Stomach (tissue), 8 donors: ENCODE measurements at regions not wholly inside any gene's neighbourhood (a gene's known extent, or its start where the extent isn't known, plus 50 kb on each side); places are given as distances from the start of the nearest gene placed in this dataset.

Experiments used
- DNase-seq, 2 donors: peaks; one replicate each; pipeline versions ENCODE4 v3.0.0 to v3.0.0-alpha.2; 2013 to 2019
- H3K27ac ChIP-seq, 5 donors: fragments of 200-600 bp in 4 of 5; sonication (generic) in 4 of 5; one replicate each; pipeline ENCODE4 v1.5.1; 2013 to 2019; ENCODE audit warnings: mild to moderate bottlenecking in 1 of 5, moderate library complexity in 1 of 5
- H3K27me3 ChIP-seq, 3 donors: fragments of 200-600 bp; sonication (generic); one replicate each; pipeline ENCODE4 v1.5.1; 2017 to 2019; ENCODE audit warnings: mixed run types in 1 of 3
- H3K36me3 ChIP-seq, 4 donors: fragments of 200-600 bp; sonication (generic); 1 replicate in 3 of 4; 2 replicates in 1 of 4; pipeline ENCODE4 v1.5.1; 2016 to 2019
- H3K4me1 ChIP-seq, 4 donors: fragments of 200-600 bp; sonication (generic); one replicate each; pipeline ENCODE4 v1.5.1; 2016 to 2019
- H3K4me3 ChIP-seq, 4 donors: fragments of 200-600 bp; sonication (generic) in 3 of 4; one replicate each; pipeline ENCODE4 v1.5.1; 2016 to 2019; ENCODE audit warnings: mild to moderate bottlenecking in 1 of 4
- H3K9me3 ChIP-seq, 4 donors: fragments of 200-600 bp; sonication (generic); one replicate each; pipeline ENCODE4 v1.5.1; 2016 to 2019
- EP300 ChIP-seq: sonication (generic); formaldehyde crosslinking; IDR thresholded peaks from one replicate; pipeline ENCODE4 v1.6.1; 2017; ENCODE audit warnings: antibody characterized with exemption
- POLR2A ChIP-seq, 4 donors: fragments of 450-650 bp; IDR thresholded peaks; one replicate each; pipeline ENCODE4 v1.6.1; 2016; ENCODE audit warnings: antibody characterized with exemption in 4 of 4, control low read depth in 2 of 4, mild to moderate bottlenecking in 1 of 4, moderate library complexity in 1 of 4
- POLR2AphosphoS5 ChIP-seq, 3 donors: sonication (generic); formaldehyde crosslinking; IDR thresholded peaks; one replicate each; pipeline ENCODE4 v1.6.1; 2016; ENCODE audit warnings: antibody characterized with exemption in 3 of 3
- WGBS, 5 donors: extraction: QIAGEN DNeasy Blood & Tissue Kit in 3 of 5; methylation state at CpG; one replicate each; pipeline versions ENCODE4 v1.1.5 to v1.1.7; 2013 to 2018; 5-methylcytosine and 5-hydroxymethylcytosine counted together
- intact Hi-C: fragments of 100-400 bp; cut with DNase I; formaldehyde crosslinking; loops from one replicate; pipeline ENCODE4 v1.15.1; 2023; ENCODE audit warnings: low total_unique reads
- TF ChIP-seq, protein P1 (sequence below), 7 experiments: fragments of 450-650 bp in 4 of 7; fragments of 200-600 bp in 3 of 7; sonication (generic) in 3 of 7; IDR thresholded peaks; one replicate each; pipeline ENCODE4 v1.5.1; 2016 to 2019; ENCODE audit warnings: antibody characterized with exemption in 7 of 7, control low read depth in 2 of 7, mild to moderate bottlenecking in 1 of 7
- donor health status: healthy with polysubstance abuse.
- donor health status: Bipolar disorder and iron deficiency.
- donor health status: healthy.

GRCh38 chr11:69959461-69959860, 118.7 kb upstream of the ANO1 start:
- H3K27me3 ChIP-seq: peaks cover 0 to 38% (median 0%) of the 10 kb centered on the region in 3 donors
- intact Hi-C loops: no loop called here
- peaks cover 0 to 16% (median 14%) of the 10 kb centered on the region in 4 donors for H3K9me3 ChIP-seq
- no peak for DNase-seq
- H3K4me3 ChIP-seq: no peak overlapping the region
- peaks cover 0 to 18% (median 9%) of the 10 kb centered on the region in 4 donors for H3K4me1 ChIP-seq
- TF ChIP-seq EP300: no peak
- TF ChIP-seq POLR2A (IDR thresholded peaks at IDR 0.05): no peak
- TF ChIP-seq, protein P1, sequence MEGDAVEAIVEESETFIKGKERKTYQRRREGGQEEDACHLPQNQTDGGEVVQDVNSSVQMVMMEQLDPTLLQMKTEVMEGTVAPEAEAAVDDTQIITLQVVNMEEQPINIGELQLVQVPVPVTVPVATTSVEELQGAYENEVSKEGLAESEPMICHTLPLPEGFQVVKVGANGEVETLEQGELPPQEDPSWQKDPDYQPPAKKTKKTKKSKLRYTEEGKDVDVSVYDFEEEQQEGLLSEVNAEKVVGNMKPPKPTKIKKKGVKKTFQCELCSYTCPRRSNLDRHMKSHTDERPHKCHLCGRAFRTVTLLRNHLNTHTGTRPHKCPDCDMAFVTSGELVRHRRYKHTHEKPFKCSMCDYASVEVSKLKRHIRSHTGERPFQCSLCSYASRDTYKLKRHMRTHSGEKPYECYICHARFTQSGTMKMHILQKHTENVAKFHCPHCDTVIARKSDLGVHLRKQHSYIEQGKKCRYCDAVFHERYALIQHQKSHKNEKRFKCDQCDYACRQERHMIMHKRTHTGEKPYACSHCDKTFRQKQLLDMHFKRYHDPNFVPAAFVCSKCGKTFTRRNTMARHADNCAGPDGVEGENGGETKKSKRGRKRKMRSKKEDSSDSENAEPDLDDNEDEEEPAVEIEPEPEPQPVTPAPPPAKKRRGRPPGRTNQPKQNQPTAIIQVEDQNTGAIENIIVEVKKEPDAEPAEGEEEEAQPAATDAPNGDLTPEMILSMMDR (IDR thresholded peaks at IDR 0.05): no peak
- no peak for TF ChIP-seq POLR2AphosphoS5 (IDR thresholded peaks at IDR 0.05)
- H3K27ac ChIP-seq: no peak overlapping the region
- 83 to 93% (median 90%) methylated on average over 3 to 8 of the region's 8 CpGs for WGBS, 5 donors
- no peaks in the 10 kb centered on the region for H3K36me3 ChIP-seq

DNA sequence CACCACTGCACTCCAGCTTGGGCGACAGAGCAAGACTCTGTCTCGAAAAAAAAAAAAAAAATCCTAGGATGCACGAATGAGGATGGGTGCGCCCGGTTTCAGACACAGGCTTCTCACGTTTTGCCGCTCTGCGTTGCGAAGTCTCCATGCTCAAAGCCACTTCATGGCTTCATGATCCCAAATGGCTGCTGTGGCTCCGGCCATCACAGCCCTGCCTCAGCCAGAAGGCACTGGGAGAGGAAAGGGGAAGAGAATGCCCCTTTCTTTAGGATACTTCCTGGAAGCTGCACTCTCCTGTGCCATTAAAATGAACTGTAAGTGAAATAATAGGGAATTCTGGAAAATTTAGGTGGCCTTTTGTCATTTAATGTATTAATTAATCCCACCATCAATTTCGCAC, 116.4 kb upstream of the ANO1 start:
- WGBS, 5 donors: 91 to 99% (median 96%) methylated on average over 11 of the region's 11 CpGs
- intact Hi-C loops: no loop called here
- H3K4me1 ChIP-seq: peaks cover 0 to 18% (median 11%) of the 10 kb centered on the region in 4 donors
- H3K4me3 ChIP-seq: no peak overlapping the region
- no peak overlapping the region for H3K27ac ChIP-seq
- no peak for DNase-seq
- TF ChIP-seq EP300 (no peak), POLR2AphosphoS5 (IDR thresholded peaks at IDR 0.05) (no peak), POLR2A (IDR thresholded peaks at IDR 0.05) (no peak)
- TF ChIP-seq, protein P1 (IDR thresholded peaks at IDR 0.05): no peak
- H3K36me3 ChIP-seq: no peaks in the 10 kb centered on the region
- peaks cover 0 to 16% (median 14%) of the 10 kb centered on the region in 4 donors for H3K9me3 ChIP-seq
- H3K27me3 ChIP-seq: peaks cover 0 to 45% (median 0%) of the 10 kb centered on the region in 3 donors

- H3K4me1 ChIP-seq: peaks cover 0 to 18% (median 11%) of the 10 kb centered on the region in 4 donors
- H3K27ac ChIP-seq: no peak overlapping the region
- peaks cover 0 to 16% (median 14%) of the 10 kb centered on the region in 4 donors for H3K9me3 ChIP-seq
- H3K36me3 ChIP-seq: no peaks in the 10 kb centered on the region
- peaks cover 0 to 45% (median 0%) of the 10 kb centered on the region in 3 donors for H3K27me3 ChIP-seq
- intact Hi-C loops: no loop called here
- peak; percentile 49 to 57 for DNase-seq
- WGBS, 5 donors: 55 to 77% (median 70%) methylated on average over 9 of the region's 9 CpGs
- TF ChIP-seq EP300: no peak
- no peak for TF ChIP-seq POLR2A (IDR thresholded peaks at IDR 0.05)
- TF ChIP-seq, protein P1 (IDR thresholded peaks at IDR 0.05): no peak
- no peak for TF ChIP-seq POLR2AphosphoS5 (IDR thresholded peaks at IDR 0.05)
- H3K4me3 ChIP-seq: no peak overlapping the region
Measured at GRCh38 chr11:69962152-69962551, 116.0 kb upstream of the ANO1 start.

DNA sequence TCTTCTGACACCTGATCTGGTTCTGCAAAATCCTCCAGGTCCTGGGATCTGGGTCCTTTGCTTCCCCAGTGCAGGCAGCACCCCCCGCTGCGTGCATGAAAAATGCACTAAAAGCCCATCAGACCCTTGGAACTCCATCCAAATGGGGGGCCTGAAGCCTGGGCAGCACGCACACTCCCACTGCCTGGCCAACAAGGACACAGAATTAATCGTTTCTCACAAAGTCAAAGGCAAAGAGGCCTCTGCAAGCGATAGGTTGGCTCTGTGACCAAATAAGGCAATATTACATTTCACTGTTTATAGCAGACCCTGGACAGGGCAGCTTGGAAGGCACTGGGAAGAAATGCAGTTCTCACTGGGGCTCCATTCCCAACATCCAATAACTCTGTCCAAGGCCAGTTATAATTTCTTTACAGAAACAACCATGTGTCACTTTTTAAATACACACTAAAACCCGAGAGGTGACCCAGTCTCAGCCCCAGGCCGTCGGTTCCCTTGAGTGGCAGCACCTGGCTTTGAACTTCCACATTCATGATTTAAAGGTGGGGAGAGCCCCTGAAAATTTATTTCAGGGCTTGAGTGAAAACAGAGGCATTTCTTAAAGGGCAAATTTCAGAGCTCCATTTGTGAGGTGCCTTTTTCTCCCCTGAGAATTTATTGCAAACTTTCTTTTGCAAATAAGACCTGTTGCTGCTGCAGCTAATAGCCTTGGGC, 114.4 kb upstream of the ANO1 start:
- H3K27me3 ChIP-seq: peaks cover 0 to 48% (median 0%) of the 10 kb centered on the region in 3 donors
- intact Hi-C loops: no loop called here
- H3K9me3 ChIP-seq: peaks cover 0 to 11% (median 9%) of the 10 kb centered on the region in 4 donors
- no peaks in the 10 kb centered on the region for H3K36me3 ChIP-seq
- H3K4me1 ChIP-seq: peaks cover 0 to 18% (median 11%) of the 10 kb centered on the region in 4 donors
- no peak overlapping the region for H3K27ac ChIP-seq
- TF ChIP-seq, protein P1 (IDR thresholded peaks at IDR 0.05): no peak
- no peak for TF ChIP-seq EP300
- TF ChIP-seq POLR2AphosphoS5 (IDR thresholded peaks at IDR 0.05): no peak
- no peak for TF ChIP-seq POLR2A (IDR thresholded peaks at IDR 0.05)
- 53 to 66% (median 55%) methylated on average over 8 of the region's 8 CpGs for WGBS, 5 donors
- no peak overlapping the region for H3K4me3 ChIP-seq
- peak in 1 of 2 donors; percentile 64 for DNase-seq
